Muscle of leg (tissue), 3 donors: ENCODE measurements at regions not wholly inside any gene's neighbourhood (a gene's known extent, or its start where the extent isn't known, plus 50 kb on each side); places are given as distances from the start of the nearest gene placed in this dataset.

Experiments used
- DNase-seq: peaks from one replicate; pipeline ENCODE4 v3.0.0; 2013
- H3K27ac ChIP-seq: one replicate; pipeline ENCODE4 v1.5.1; 2013; ENCODE audit warnings: mild to moderate bottlenecking, low read length, control low read depth
- H3K27me3 ChIP-seq: one replicate; pipeline ENCODE4 v1.6.1; 2013; ENCODE audit warnings: low read length; ENCODE audit not compliant: control insufficient read depth, insufficient read depth
- H3K36me3 ChIP-seq: one replicate; pipeline ENCODE4 v1.6.1; 2013; ENCODE audit warnings: low read length; ENCODE audit not compliant: control insufficient read depth, insufficient read depth
- H3K4me1 ChIP-seq: one replicate; pipeline ENCODE4 v1.6.1; 2013; ENCODE audit warnings: low read length; ENCODE audit not compliant: control insufficient read depth, insufficient read depth
- H3K4me3 ChIP-seq: one replicate; pipeline ENCODE4 v1.5.1; 2013; ENCODE audit warnings: low read length, control low read depth
- H3K9me3 ChIP-seq: replicated peaks from 2 replicates; pipeline ENCODE4 v1.6.1; 2013; ENCODE audit warnings: low read depth, low read length; ENCODE audit not compliant: control insufficient read depth
- WGBS: methylation state at CpG from one replicate; pipeline ENCODE4 v1.1.5; 2013; ENCODE audit warnings: missing lambda C conversion rate; ENCODE audit not compliant: insufficient coverage; 5-methylcytosine and 5-hydroxymethylcytosine counted together

DNA sequence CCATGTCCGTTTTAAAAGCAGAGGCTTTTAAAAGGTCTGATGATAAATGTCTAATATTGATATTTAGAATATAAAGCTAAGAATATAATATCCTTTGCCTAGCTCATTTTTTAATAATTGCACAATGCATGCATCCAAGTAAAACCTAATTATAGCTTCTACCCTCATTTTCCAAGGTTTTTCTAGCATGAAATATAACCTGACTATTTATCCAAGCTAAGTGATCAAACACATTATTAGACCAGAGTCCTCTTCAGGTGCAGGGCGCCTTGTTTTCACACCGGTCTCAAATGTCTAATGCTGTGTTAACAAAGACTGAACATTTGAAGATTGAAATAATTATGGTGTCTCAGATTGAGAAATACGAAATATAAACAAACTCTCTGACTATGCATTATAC is 648.9 kb upstream of the CXADR start:
- Histone ChIP-seq H3K4me3 (no peak overlapping the region), H3K27me3 (no peaks in the 10 kb centered on the region), H3K36me3 (no peaks in the 10 kb centered on the region), H3K9me3 (no peaks in the 10 kb centered on the region), H3K4me1 (no peaks in the 10 kb centered on the region), H3K27ac (no peak overlapping the region)
- DNase-seq, result no peak
- no CpG with 5 or more reads among the region's 4 CpGs for WGBS

DNA sequence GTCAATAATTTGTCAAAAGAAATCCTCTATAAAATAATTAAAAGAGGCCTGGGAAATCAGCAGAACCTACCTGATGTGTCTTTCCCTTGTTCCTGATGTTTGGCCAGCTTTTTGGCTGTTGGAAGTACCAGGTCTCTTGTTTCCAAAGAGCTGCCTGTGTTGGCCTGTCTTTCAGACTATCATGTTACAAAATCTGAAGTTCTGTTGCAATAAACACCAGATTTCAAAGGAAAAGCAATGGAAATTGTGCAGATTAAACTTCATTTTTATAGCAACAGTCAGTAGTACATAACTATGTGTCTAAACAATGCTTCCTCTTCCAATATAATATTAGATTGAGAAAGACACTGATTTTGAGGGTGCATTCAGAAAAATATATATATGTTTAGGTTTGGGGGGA is 647.2 kb upstream of the CXADR start:
- H3K4me1 ChIP-seq, result no peaks in the 10 kb centered on the region
- no peak for DNase-seq
- H3K27ac ChIP-seq, result no peak overlapping the region
- H3K36me3 ChIP-seq, result no peaks in the 10 kb centered on the region
- H3K27me3 ChIP-seq, result no peaks in the 10 kb centered on the region
- H3K9me3 ChIP-seq, result no peaks in the 10 kb centered on the region
- no peak overlapping the region for H3K4me3 ChIP-seq

DNA sequence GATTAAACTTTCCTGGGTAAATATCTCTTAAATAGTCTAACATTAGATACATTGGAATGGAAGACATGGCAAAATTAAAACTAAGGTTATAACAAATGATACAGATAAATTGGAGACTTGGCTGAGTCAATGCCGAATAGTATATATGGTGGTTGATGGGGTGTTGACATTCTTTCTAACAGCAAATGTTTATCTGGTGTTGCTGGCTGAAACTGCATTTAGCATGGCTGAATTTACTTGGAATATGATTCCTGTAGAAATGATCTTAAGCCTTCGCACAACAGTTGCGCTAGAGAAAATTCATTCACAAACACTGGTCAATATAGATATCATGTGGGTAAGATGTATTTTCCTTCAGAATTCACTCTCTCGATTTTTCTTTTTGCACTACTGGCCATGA is 646.0 kb upstream of the CXADR start:
- Histone ChIP-seq H3K27ac (no peak overlapping the region), H3K4me1 (no peaks in the 10 kb centered on the region), H3K4me3 (no peak overlapping the region), H3K27me3 (no peaks in the 10 kb centered on the region), H3K9me3 (no peaks in the 10 kb centered on the region), H3K36me3 (no peaks in the 10 kb centered on the region)
- no peak for DNase-seq
- whole genome bisulfite sequencing, result 80% methylated on average over 1 of the region's 4 CpGs

DNA sequence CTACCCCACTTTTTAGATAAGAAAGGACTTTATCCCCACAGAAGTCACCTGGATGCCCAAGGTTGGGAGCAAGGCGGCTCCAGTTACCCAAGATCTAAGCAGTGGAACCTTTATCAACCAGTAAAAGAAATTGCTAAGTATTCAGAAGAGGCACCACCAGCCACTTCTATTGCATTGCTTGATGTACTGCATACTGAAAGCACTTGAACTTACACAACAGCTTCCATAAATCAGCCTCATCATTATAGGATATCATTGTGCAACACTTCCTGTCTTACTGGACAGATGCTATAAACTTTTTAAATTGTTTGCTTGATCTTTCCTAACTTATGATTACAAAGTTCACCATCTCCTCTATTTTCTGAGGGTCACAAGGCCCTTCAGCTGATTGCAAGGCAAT is 642.7 kb upstream of the CXADR start:
- WGBS, result 100% methylated on average over 1 of the region's 1 CpG

DNA sequence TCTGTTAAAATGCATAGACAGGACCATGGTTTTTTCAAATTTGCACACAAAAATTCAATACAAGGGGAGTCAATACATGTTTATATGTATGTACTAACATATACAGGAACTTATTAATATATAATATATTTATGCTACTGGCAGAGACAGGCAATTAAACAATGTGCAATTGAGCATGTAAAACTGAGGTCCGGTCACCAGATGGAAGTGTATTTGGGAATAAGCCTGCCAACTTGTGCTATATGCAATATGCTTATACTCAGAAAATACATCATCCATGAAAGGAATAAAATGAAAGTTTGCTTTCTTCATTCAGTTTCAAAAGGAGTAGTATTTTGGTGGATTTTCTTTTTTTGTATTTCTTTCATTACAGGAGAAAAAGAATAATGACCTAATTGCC is 640.2 kb upstream of the CXADR start:
- Histone ChIP-seq H3K4me3 (no peak overlapping the region), H3K27me3 (no peaks in the 10 kb centered on the region), H3K36me3 (no peaks in the 10 kb centered on the region), H3K4me1 (no peaks in the 10 kb centered on the region), H3K27ac (no peak overlapping the region), H3K9me3 (no peaks in the 10 kb centered on the region)
- WGBS, result no CpG with 5 or more reads among the region's 1 CpG
- DNase-seq, result no peak

More for the DNA sequence above, 642.7 kb upstream of the CXADR start:
- Histone ChIP-seq H3K36me3 (no peaks in the 10 kb centered on the region), H3K4me1 (no peaks in the 10 kb centered on the region), H3K27ac (no peak overlapping the region), H3K27me3 (no peaks in the 10 kb centered on the region), H3K4me3 (no peak overlapping the region), H3K9me3 (no peaks in the 10 kb centered on the region)
- no peak for DNase-seq

DNA sequence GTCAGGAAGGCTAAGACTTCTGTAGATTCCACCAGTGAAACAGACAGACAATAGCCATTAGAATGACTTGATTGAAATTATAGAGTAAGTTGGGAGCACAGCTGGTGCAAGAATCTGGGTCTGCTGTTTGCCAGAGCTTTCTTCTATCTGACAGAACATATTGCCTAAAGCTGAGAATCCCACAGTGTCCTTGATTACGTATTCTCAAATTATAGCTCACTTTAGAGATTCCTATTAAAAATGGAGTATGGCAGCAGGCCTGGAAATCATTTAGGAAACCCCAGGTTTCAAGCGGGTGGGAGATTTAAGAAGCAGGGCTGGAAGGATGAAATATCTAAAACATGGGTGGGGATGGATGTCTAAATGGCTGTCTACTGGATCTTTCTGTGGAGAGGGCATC is 639.7 kb upstream of the CXADR start:
- Histone ChIP-seq H3K4me1 (no peaks in the 10 kb centered on the region), H3K9me3 (no peaks in the 10 kb centered on the region), H3K36me3 (no peaks in the 10 kb centered on the region), H3K27ac (no peak overlapping the region), H3K27me3 (no peaks in the 10 kb centered on the region), H3K4me3 (no peak overlapping the region)
- DNase-seq, result peak; percentile 15
- whole genome bisulfite sequencing, result 83% methylated on average over 1 of the region's 2 CpGs

DNA sequence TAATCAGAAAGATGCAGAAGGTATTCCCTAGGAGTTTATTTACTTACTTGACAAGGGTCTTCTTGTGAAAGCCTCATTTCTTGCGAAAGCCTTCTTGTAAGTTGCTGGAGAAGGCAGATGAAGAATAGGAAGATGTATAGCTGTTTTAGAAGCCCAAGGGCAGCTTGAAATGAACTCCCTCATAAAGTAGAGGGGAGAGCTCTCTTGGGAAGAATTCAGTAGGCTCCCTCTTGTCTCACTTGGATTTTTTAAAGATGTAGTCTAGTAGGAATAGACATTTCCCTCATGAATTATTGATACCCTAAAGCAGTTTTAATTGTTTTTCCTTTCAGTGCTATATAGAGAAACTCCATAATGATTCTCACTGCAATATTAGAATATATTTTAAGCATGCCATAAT is 639.2 kb upstream of the CXADR start:
- no CpG with 5 or more reads among the region's 1 CpG for WGBS
- H3K9me3 ChIP-seq, result no peaks in the 10 kb centered on the region
- no peaks in the 10 kb centered on the region for H3K27me3 ChIP-seq
- no peaks in the 10 kb centered on the region for H3K4me1 ChIP-seq
- H3K4me3 ChIP-seq, result no peak overlapping the region
- no peak overlapping the region for H3K27ac ChIP-seq
- no peak for DNase-seq
- no peaks in the 10 kb centered on the region for H3K36me3 ChIP-seq

DNA sequence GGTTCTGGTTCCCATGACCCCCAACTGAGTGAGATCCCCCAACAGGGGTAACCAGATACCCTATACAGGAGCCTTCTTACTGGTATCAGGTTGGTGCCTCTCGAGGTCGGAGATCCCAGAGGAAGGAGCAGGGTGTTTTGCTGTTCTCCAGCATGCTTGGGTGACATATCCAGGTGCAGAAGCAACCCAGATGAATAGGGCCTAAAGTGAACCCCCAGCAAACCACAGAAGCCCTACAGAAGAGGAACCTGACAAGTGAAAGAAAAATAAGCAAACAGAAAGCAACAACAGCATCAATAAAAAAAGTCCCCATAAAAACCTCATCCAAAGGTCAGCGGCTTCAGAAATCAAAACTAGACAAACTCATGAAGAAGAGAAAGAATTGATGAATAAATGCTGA is 633.4 kb upstream of the CXADR start:
- Histone ChIP-seq H3K27ac (no peak overlapping the region), H3K36me3 (no peaks in the 10 kb centered on the region), H3K4me1 (no peaks in the 10 kb centered on the region), H3K4me3 (no peak overlapping the region), H3K9me3 (no peaks in the 10 kb centered on the region), H3K27me3 (no peaks in the 10 kb centered on the region)
- 80% methylated on average over 1 of the region's 3 CpGs for WGBS
- DNase-seq, result no peak

DNA sequence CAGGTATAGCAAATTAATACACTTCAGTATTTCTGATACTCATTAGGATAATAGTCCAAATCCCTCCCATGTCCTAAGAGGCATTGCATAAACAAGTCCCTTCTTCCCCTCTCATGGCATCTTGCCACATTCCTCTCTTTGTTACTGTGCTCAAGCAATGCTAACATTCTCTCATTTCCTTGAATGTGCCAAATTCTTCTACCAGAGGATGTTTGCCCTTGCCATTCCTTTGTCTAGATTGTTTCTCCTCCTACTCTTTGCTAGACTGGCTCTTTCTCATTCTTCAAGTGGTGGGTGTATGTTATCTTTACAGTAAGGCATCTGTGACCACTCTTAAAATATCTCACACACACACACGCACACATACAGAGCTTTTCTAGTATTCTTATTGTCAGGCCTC is 621.0 kb upstream of the CXADR start:
- no peaks in the 10 kb centered on the region for H3K4me1 ChIP-seq
- no peaks in the 10 kb centered on the region for H3K27me3 ChIP-seq
- H3K27ac ChIP-seq, result no peak overlapping the region
- H3K4me3 ChIP-seq, result no peak overlapping the region
- no CpG with 5 or more reads among the region's 1 CpG for WGBS
- H3K36me3 ChIP-seq, result no peaks in the 10 kb centered on the region
- no peaks in the 10 kb centered on the region for H3K9me3 ChIP-seq
- peak; percentile 22 for DNase-seq

DNA sequence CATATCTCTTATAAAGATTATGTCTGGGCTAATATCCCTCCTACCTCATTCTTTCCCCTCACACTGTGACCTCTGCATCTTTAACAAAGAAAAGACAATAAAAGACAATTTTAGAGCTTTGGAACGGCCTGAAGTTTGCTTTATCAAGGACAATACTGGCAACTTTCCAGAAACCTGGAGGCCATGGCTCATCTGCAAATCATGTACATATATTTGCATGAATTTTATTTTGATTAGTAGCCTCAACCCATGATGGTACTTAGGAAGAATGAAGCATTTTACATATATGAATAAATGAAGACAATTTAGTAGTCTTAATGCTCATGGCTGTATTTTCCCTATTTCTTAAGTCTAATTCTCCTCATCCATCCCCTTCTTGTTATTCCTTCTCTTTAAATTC is 612.2 kb upstream of the CXADR start:
- H3K36me3 ChIP-seq, result no peaks in the 10 kb centered on the region
- H3K4me1 ChIP-seq, result no peaks in the 10 kb centered on the region
- no peak overlapping the region for H3K27ac ChIP-seq
- no CpG with 5 or more reads among the region's 1 CpG for WGBS
- no peaks in the 10 kb centered on the region for H3K9me3 ChIP-seq
- no peak overlapping the region for H3K4me3 ChIP-seq
- H3K27me3 ChIP-seq, result no peaks in the 10 kb centered on the region
- DNase-seq, result no peak

DNA sequence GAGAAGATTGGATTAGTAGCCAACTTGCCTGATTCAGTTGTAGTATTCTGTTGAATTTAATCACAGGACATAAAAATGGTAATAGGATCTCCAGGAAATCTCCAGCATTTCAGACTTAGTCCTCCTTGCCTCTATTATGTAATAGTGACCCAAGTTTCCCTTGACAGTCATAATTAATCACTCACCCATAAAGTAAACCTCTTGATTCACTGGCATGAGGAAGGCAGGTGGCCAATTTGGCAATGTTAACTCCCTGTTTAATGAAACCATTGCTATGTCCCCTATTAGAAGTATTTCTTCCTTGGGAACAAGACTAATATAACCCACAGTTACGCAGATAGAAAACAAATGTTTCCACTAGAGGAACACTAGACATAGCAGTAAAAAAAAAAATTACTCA is 604.8 kb upstream of the CXADR start:
- H3K27ac ChIP-seq, result no peak overlapping the region
- H3K9me3 ChIP-seq, result no peaks in the 10 kb centered on the region
- no peaks in the 10 kb centered on the region for H3K36me3 ChIP-seq
- no peaks in the 10 kb centered on the region for H3K4me1 ChIP-seq
- no peak overlapping the region for H3K4me3 ChIP-seq
- H3K27me3 ChIP-seq, result no peaks in the 10 kb centered on the region
- WGBS, result no CpG with 5 or more reads among the region's 1 CpG
- no peak for DNase-seq
